ENCODE measurements at regions not wholly inside any gene's neighbourhood (a gene's known extent, or its start where the extent isn't known, plus 50 kb on each side); places are given as distances from the start of the nearest gene placed in this dataset.

GRCh38 chr15:62578960-62579359, 413.9 kb upstream of the C2CD4B start:
- no peak overlapping the region for H3K4me3 ChIP-seq (ENCODE audit: low read depth in 1 of 3, low read length in 3 of 3)
- WGBS = 84% methylated on average over 1 of the region's 1 CpG
- H3K4me1 ChIP-seq (ENCODE audit: control insufficient read depth in 4 of 4, insufficient read depth in 4 of 4, low read length in 3 of 4) = no peaks in the 10 kb centered on the region
- no peak overlapping the region for H3K9ac ChIP-seq (ENCODE audit: low read depth in 1 of 2, low read length in 2 of 2)
- DNase-seq (ENCODE audit: low spot score) = no peak
- H3K36me3 ChIP-seq (ENCODE audit: control insufficient read depth in 4 of 4, insufficient read depth in 3 of 4, low read depth in 1 of 4, low read length in 3 of 4) = no peaks in the 10 kb centered on the region
- H3K9me3 ChIP-seq (ENCODE audit: control insufficient read depth in 4 of 4, low read length in 3 of 4) = no peaks in the 10 kb centered on the region
- no peak overlapping the region for H3K27ac ChIP-seq (ENCODE audit: low read depth in 1 of 2, low read length in 2 of 2)
- peaks cover 0 to 6% (median 3%) of the 10 kb centered on the region in 4 donors for H3K27me3 ChIP-seq (ENCODE audit: control insufficient read depth in 4 of 4, insufficient read depth in 4 of 4, low read length in 3 of 4)
- TF ChIP-seq ZBTB33 (IDR thresholded peaks at IDR 0.05) (no peak), NR2F2 (IDR thresholded peaks at IDR 0.05) (no peak), HNF4A (conservative IDR thresholded peaks at IDR 0.05) (no peak), HNF4G (IDR thresholded peaks at IDR 0.05) (no peak), FOXA1 (IDR thresholded peaks at IDR 0.05) (no peak)

GRCh38 chr15:62579842-62580241, 414.8 kb upstream of the C2CD4B start:
- Histone ChIP-seq H3K27ac (ENCODE audit: low read depth in 1 of 2, low read length in 2 of 2) (no peak overlapping the region), H3K4me3 (ENCODE audit: low read depth in 1 of 3, low read length in 3 of 3) (no peak overlapping the region), H3K9ac (ENCODE audit: low read depth in 1 of 2, low read length in 2 of 2) (no peak overlapping the region), H3K36me3 (ENCODE audit: control insufficient read depth in 4 of 4, insufficient read depth in 3 of 4, low read depth in 1 of 4, low read length in 3 of 4) (no peaks in the 10 kb centered on the region), H3K27me3 (ENCODE audit: control insufficient read depth in 4 of 4, insufficient read depth in 4 of 4, low read length in 3 of 4) (peaks cover 0 to 6% (median 3%) of the 10 kb centered on the region in 4 donors), H3K9me3 (ENCODE audit: control insufficient read depth in 4 of 4, low read length in 3 of 4) (no peaks in the 10 kb centered on the region), H3K4me1 (ENCODE audit: control insufficient read depth in 4 of 4, insufficient read depth in 4 of 4, low read length in 3 of 4) (no peaks in the 10 kb centered on the region)
- 96% methylated on average over 5 of the region's 5 CpGs for WGBS
- TF ChIP-seq JUND (IDR thresholded peaks at IDR 0.05) (no peak), HNF4A (conservative IDR thresholded peaks at IDR 0.05) (no peak), RAD21 (IDR thresholded peaks at IDR 0.05) (no peak), CTCF (IDR thresholded peaks at IDR 0.05; ENCODE audit: low read depth, low read length, missing input control) (no peak), GABPA (IDR thresholded peaks at IDR 0.05 in 1 of 2, conservative IDR thresholded peaks at IDR 0.05 in 1 of 2) (no peak), RXRA (IDR thresholded peaks at IDR 0.05) (no peak), YY1 (IDR thresholded peaks at IDR 0.05) (no peak), ZBTB33 (IDR thresholded peaks at IDR 0.05) (no peak), NR2F2 (IDR thresholded peaks at IDR 0.05) (no peak), TAF1 (conservative IDR thresholded peaks at IDR 0.05) (no peak), MAX (IDR thresholded peaks at IDR 0.05) (no peak), ATF3 (IDR thresholded peaks at IDR 0.05) (no peak), HNF4G (IDR thresholded peaks at IDR 0.05) (no peak), SP1 (IDR thresholded peaks at IDR 0.05) (no peak)
- DNase-seq (ENCODE audit: low spot score) = no peak

Measured in liver (tissue), 8 donors.